ENCODE measurements at regions not wholly inside any gene's neighbourhood (a gene's known extent, or its start where the extent isn't known, plus 50 kb on each side); places are given as distances from the start of the nearest gene placed in this dataset.
A peak's percentile ranks its signal among the peaks of the same experiment; 100 is the strongest.
"Not testable (repeated sequence)": the region's sequence is repeated elsewhere in the genome, so short reads cannot be mapped to it uniquely, and the experiment has no call there.

DNA sequence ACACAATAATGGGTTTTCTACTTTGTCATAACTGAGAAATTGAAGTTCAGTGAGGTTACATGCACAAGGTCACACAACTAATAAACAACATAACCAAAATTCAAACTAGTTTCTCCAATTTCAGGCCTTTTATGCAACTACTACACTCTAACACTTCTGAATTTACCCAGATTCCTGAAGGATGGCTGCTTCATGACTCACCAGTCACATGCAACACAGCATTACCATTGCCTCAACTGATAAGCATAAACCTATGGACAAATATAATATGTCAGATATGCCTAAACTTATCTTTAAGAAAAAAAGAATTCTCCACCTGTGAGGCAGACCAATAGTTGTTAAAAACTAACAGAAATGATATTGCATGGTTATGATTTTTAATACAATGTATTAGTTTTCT is 586.5 kb upstream of the SLC8A1 start:
- no peak overlapping the region for H3K4me3 ChIP-seq (ENCODE audit: low read depth, low read length)
- DNase-seq (ENCODE audit: low read depth) = peak; percentile 72
- TF ChIP-seq, protein P1, sequence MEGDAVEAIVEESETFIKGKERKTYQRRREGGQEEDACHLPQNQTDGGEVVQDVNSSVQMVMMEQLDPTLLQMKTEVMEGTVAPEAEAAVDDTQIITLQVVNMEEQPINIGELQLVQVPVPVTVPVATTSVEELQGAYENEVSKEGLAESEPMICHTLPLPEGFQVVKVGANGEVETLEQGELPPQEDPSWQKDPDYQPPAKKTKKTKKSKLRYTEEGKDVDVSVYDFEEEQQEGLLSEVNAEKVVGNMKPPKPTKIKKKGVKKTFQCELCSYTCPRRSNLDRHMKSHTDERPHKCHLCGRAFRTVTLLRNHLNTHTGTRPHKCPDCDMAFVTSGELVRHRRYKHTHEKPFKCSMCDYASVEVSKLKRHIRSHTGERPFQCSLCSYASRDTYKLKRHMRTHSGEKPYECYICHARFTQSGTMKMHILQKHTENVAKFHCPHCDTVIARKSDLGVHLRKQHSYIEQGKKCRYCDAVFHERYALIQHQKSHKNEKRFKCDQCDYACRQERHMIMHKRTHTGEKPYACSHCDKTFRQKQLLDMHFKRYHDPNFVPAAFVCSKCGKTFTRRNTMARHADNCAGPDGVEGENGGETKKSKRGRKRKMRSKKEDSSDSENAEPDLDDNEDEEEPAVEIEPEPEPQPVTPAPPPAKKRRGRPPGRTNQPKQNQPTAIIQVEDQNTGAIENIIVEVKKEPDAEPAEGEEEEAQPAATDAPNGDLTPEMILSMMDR (conservative IDR thresholded peaks at IDR 0.05; ENCODE audit: low read depth, low read length) = no peak

GRCh38 chr2:41039750-41040149 is 587.9 kb upstream of the SLC8A1 start:
- H3K4me3 ChIP-seq (ENCODE audit: low read depth, low read length); DNase-seq (ENCODE audit: low read depth): not testable (repeated sequence)

DNA sequence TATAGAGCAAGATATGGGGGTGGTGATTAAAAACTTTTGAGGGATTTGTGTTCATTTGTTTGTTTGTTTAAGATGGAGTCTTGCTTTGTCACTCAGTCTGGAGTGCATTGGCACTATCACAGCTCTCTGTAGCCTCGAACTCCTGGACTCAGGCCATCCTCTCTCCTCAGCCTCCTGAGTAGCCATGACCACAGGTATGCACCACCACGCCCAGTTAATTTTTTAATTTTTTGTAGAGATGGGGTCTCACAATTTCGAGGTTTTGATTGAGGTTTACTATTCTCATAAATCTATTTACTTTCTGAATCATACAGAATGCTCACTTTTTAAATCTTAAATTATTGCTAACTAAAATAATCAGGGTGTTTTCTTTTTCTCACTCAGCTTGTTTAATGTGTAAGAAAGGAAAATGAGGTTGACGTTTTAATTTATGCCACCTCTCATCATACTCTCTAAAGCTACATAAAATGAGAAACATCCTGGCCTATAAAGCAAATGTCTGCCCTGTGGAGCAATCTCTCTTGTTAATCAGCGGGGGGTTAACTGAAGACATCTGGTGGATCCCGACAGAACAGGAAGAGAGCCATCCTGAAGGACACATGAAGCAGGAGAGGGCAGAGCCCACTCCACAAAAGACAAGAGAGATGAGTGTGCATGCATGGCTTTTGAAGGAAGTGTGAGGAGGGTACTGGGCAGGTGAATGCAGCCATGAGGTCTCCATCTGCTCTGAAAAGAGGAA is 589.1 kb upstream of the SLC8A1 start:
- H3K4me3 ChIP-seq (ENCODE audit: low read depth, low read length) = no peak overlapping the region
- TF ChIP-seq, protein P1 (conservative IDR thresholded peaks at IDR 0.05; ENCODE audit: low read depth, low read length) = no peak
- peak; percentile 12 for DNase-seq (ENCODE audit: low read depth)

DNA sequence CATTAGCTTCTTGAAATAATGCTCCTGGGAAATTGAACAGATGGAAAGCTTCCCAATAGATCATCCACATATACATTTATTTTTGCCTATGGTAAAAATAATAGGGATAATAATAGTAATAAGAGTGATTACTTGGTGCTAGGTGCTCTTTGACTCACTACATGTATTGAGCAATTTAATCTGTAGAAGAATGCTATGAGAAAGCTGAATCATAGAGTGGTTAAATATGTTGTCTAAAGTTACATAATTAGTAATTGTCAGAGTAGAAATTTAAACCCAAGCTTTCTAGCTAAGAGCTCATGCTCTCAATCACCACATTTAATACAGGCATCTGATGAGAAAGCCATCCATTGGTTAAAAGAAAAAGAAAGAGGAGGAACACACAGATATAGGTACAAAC is 590.5 kb upstream of the SLC8A1 start:
- TF ChIP-seq, protein P1 (conservative IDR thresholded peaks at IDR 0.05; ENCODE audit: low read depth, low read length) = no peak
- no peak overlapping the region for H3K4me3 ChIP-seq (ENCODE audit: low read depth, low read length)
- DNase-seq (ENCODE audit: low read depth) = peak; percentile 18

DNA sequence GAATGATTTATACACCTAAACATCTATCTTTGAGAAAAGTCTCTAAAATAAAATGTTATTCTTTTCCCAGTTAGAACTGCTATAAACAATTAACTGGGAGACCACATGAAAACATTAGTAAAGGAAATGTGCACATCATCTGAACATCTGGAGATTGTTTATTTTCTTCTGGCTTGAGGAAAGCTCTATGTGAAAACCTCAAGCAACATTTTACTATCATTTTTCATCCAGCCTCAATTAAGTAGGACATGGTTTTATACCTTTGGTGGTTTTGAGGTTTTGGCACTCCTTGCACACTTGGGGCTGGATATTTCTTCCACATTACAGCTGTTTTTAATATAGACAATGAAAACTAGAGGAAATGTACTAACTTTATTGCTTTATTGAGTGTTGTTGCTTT is 609.5 kb upstream of the SLC8A1 start:
- H3K4me3 ChIP-seq (ENCODE audit: low read depth, low read length) = no peak overlapping the region
- TF ChIP-seq, protein P1 (conservative IDR thresholded peaks at IDR 0.05; ENCODE audit: low read depth, low read length) = no peak
- peak; percentile 44 for DNase-seq (ENCODE audit: low read depth)

- DNase-seq (ENCODE audit: low read depth) = no peak
- TF ChIP-seq, protein P1 (conservative IDR thresholded peaks at IDR 0.05; ENCODE audit: low read depth, low read length) = no peak
- no peak overlapping the region for H3K4me3 ChIP-seq (ENCODE audit: low read depth, low read length)
Observed at GRCh38 chr2:41062336-41062735, 610.4 kb upstream of the SLC8A1 start.

- TF ChIP-seq, protein P1 (conservative IDR thresholded peaks at IDR 0.05; ENCODE audit: low read depth, low read length) = no peak
- no peak overlapping the region for H3K4me3 ChIP-seq (ENCODE audit: low read depth, low read length)
- no peak for DNase-seq (ENCODE audit: low read depth)
Observed at GRCh38 chr2:41066168-41066567, 614.3 kb upstream of the SLC8A1 start.
